Stimulated activated CD4-positive, alpha-beta T cell treated with anti-CD3 and anti-CD28 coated beads, Interleukin-2, amount 100 ng/mL, for 48 hours (primary cell): ENCODE measurements at regions not wholly inside any gene's neighbourhood (a gene's known extent, or its start where the extent isn't known, plus 50 kb on each side); places are given as distances from the start of the nearest gene placed in this dataset.

ENCODE experiments used
- DNase-seq, 2 donors: peaks; one replicate each; pipeline ENCODE4 v3.0.0-alpha.2; 2020

DNA sequence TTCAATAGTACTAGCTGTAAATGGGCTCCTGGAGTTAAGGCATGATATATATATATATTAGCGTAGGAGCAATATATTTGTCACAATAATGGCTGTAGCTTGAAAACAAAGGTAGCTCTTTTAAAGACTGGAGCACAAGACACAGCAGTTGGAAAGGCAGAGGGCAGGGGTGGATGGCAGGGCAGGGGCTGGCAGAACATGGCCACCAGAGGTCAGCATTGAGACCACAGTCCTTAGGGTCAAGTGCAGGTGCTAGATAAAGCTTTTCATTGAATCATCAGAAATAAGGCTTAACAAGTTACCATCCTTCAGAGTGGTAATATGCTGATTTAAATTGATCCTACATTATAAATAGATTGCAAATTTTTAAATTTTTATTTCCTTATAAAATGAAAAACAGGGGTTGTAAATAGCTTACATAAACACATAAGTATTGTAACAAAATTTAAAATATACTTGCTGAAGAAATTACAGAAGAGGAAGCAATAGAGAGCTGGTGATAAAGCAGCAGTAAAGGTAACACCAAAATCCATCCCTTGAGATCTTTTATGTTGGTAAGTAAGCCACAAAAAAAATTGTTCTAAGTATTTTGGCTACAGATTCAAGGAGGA, 161.2 kb upstream of the PIEZO2 start:
- DNase-seq, result peak; percentile 24 to 26

DNA sequence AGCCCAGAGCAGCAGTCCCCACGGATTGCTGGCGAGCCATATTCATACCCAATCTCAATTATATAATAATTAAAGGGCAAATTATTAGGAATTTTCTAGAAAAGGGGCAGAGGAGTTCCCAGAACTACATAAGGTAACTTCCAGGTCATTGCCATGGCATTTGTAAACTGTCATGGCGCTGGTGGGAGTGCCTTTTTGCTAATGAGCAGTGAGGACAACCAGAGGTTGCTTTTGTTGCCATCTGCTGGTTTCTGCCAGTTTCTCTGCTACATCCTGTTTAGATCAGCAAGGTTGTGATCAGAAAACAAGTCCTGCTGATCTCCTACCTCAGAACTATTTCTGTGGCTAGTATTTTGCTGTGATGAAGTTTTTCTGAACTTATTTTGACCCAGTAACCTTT, 159.8 kb upstream of the PIEZO2 start:
- DNase-seq, result no peak

DNA sequence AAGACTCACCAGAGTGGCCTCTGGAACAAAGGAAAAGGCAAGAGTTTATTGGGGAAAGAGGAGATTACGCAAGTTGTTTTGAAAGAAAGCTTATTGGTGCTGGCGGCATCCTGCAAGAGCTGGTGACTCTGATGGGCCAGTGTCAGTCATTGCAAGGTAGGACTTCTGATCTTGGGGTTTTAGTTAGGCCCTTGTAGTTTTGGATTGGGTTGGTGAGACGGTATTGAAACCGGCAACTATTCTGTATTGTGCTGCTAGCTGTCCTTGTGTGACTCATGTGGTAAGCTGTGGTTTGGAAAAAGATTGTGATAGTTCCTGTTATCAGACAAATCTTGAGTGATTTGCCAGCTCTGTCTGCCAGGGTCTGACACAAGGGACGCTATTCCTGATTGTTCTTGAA, 159.1 kb upstream of the PIEZO2 start:
- DNase-seq, result no peak

DNA sequence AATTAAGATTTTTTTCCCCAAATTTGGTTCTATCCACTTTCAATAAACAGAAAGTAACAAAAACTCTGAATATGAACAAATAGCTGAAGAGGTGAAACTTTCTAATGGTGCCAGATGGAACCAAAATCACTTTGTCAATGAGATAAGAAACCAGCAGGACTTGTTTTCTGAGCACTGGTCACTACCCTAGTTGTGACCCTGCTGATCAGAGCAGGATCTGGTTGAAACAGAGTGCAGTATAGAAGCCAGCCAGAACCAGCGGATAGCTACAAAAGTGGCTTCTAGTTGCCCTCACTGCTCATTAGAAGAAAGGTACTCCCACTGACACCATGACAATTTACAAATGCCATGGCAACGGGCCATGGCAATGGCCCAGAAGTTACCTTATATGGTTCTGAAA, 158.3 kb upstream of the PIEZO2 start:
- DNase-seq, result no peak

DNA sequence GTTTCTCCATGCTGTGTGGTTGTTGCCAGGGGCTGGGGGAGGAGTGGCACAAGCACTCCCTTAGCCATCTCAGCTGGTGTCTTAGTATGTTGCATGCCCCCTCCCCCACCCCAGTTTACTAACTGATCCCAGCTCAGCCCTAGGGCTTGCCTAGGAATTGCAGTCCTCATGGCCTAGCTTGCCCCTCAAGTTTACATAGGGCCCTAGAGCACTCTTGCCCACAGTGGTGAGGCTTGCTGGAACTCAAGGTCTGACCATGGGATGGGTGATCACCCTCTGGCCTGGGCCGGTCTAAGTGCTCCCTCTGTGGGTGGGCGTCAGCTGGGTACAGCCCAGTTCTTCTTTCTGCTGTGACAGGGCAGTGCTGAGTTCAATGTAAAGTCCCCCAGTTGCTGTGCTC, 156.1 kb upstream of the PIEZO2 start:
- DNase-seq, result no peak

DNA sequence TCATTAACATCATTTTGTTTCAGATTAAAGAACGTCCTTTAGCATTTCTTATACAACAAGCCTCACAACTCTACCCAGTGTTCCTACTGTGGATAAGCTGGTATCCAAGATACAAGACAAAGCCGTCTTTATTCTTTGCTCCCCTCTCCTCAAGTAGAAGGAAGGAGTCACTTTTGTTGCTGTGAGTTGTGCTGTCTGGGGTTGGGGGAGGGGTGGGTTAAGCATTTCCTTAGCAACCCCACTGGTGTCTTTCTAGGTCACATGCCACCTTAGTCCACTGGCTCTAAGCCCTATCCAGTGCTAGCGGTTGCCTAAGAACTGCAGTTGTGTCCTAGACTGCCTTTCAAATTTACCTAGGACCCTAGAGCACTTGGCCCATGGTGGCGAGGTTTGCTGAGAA, 155.6 kb upstream of the PIEZO2 start:
- DNase-seq, result no peak

DNA sequence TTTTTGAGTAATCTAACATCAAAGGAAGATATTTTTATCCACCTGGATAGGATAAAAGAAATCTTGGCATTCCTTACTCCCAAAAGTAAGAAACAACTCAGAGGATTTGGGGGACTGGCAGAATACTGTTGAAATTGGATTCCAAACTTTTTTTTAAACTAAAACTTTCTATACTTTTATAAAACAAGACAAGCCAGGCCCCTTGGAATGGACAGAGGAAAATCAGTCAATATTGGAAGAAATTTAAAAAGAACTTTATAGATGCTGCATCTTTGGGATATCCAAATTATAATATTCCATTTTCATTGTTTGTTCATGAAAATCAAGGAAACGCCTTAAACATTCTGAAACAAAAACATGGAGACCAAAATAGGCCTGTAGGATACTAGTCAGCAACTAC, 147.6 kb upstream of the PIEZO2 start:
- no peak for DNase-seq

DNA sequence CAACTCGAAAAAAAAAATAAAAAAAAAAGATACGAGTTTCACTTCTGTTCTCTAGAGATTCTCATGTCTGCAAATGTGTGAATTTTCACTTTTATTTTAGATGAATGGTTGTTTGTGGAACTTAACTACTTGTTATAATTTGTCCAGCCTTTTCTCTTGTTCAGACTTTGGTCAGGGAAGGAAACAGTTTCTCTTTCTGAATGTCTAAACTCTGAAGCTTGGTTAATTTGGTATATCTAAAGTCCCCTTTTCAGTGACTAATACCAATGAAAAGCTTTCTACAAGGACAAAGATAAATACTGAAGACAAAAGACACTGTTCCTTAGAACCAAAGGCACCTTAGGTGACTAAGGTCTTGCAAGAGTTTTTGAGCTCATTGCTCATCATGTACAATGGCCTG, 144.4 kb upstream of the PIEZO2 start:
- no peak for DNase-seq

DNA sequence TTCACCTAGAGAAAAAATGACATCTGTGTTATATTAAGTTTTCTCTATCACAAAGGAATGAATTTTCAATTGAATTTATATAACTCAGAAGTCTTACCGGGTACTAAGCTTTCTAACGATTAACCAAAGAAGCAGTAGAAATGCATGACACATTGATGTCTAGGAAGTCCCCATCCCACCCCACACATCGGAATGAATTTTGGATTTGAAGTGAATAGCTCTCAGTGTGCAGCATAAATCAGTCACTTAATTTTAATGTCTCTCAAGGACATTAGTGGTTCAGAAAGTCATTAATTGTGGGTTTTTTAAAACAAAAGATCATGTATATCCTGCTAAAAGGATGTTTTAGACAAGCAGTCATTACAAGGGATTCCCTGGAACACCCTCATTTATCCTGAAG, 141.4 kb upstream of the PIEZO2 start:
- no peak for DNase-seq

DNA sequence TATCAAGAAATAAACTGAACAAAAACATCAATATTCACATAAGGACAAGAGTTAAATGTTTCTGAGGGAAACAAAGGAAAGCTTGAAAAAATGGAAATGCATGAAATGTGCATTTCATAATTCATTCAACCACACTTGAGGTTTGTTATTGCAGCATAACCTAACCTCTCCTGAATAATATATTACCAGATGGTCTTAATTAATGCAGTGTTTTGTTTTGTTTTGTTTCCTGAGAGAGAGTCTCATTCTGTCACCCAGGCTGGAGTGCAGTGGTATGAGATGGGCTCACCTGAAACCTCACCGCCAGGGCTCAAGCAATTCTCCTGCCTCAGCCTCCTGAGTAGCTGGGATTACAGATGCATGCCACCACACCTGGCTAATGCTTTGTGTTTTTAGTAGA, 139.9 kb upstream of the PIEZO2 start:
- no peak for DNase-seq

DNA sequence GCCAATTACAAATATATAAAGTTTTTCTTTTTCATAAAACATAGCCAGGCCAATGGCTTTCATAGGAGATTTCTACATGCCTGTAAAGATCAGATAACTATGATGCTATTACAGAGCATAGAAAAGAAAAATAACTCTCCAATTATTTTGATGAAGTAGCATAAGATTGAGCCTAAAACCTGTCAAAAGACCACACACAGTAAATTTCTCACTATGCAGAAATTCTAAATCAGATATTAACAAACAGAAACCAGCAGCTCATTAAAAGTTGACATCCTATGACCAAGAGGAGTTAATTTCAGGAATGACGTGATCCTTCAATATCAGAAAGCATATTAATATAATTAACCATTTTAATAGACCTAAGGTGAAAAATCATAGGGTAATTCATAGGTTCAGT, 139.0 kb upstream of the PIEZO2 start:
- no peak for DNase-seq

DNA sequence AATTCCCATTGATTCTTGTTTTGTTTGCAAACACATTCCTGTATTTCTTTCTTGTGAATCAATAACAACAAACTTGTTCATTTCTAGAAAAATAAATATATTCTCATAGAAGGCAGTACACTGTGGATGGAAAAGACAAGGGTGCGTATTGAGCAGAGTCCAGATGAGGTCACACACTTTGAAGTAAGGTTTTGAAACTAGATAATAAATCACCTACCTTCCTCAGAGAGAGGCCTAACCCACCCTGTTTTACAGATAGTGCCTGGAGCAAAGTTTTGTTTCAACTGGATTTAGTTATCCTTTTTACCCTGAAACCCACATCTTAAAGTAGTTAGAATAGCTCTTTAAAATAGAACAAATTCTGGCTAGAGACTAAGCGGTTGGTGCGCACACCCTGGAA, 137.1 kb upstream of the PIEZO2 start:
- DNase-seq, result no peak

DNA sequence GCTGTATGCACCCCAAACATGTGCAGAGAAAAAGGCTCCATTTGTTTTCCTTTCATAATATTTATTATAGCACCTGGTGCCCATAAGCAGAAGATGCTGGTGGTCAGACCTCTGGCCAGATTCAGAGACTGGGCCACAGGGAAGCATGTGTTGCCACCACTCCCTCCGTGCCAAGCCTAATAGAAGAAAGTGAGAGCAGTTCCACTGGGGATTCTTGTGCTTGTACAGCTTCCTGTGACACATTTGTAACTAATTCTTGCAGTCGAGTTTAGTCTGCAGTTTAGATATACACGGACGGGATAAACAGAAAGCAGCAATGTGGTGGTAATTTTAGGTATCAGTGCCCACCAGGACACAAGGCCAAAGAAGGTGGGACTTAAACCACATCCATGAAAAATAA, 135.4 kb upstream of the PIEZO2 start:
- DNase-seq, result no peak

DNA sequence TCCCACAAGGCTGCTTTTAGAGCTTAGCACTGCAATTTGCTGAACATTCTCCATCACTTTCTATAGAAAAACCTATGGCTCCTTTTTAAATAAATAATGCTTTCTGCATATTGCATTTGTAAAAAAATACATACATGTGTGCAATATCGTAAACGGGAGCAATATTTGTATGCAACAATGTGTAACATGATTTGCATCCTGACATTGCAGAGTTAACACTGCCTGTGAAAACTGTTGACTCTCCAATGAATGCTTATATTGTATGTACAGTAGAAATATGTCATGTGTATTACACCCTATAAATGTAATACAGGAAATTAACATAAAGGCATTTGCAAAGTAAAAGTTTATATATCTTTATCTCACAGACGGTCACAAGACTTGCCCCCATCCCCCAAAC, 135.0 kb upstream of the PIEZO2 start:
- DNase-seq, result no peak

DNA sequence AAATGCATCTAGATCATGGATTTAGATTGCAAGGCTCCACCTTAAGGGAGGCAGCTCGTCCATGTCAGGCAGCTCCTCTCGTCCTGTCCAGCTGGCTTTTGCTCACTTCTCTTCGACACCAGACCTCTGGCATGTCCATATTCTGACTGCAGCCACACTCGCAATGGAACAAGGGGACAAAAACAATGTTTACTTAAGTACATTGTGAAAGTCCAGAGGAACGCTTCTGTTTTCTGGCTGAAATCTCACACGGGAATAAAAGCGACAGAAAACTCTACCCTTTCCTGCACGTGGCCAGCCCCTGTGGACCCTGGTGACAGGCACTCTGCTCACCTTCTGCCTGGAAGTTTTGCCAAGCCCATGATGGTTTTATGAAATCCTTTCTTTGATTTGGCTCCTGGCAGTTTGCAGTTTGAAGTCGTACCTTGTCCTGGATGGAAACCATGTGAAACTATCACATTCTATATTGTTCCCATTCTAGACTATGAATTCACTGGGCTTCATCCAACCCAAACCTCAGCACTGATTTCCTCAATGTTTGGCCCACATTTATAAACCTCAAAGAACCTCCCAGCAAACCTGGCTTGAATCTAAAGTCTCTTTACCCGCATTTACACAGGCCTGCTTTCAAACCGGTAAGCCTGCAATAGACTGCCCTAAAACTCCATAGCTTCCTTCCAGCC, 134.3 kb upstream of the PIEZO2 start:
- no peak for DNase-seq

DNA sequence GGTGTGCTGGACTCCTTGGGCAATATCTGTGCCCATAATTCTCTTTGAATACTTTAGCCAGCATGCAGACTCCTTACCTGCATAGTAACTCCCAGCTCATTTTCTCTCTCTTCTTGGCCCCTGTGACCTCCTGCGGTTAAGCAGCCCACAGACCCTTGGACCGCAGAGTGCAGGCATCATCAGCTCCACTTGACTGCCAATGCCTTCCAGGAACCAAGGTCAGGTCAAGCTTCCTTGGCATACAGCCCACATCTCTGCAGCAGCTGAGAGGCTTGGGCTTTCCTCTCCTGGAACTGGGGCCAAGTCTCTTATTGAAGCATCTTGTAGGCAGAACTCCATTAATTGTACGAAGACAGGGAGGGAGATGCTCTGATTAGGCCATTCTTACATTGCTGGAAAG, 130.1 kb upstream of the PIEZO2 start:
- no peak for DNase-seq

DNA sequence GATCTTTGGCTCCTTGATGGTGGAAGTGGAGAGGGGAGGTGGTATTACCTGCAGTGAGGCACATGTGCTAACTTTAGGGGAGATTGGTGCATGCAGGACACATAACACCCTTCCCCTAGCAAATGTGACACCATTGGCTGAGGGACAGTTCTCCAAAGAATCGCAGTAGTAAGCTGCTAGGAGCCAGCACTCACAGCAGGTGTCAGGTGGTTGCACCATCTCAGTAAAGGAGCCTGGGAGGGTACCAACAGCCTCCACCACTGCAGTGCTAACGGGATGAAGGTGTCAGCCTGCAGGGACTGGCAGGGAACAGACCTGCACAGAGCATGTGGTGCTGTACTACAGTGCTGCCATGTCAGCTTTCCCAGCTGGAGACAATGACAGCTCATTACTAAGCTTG, 127.3 kb upstream of the PIEZO2 start:
- no peak for DNase-seq

DNA sequence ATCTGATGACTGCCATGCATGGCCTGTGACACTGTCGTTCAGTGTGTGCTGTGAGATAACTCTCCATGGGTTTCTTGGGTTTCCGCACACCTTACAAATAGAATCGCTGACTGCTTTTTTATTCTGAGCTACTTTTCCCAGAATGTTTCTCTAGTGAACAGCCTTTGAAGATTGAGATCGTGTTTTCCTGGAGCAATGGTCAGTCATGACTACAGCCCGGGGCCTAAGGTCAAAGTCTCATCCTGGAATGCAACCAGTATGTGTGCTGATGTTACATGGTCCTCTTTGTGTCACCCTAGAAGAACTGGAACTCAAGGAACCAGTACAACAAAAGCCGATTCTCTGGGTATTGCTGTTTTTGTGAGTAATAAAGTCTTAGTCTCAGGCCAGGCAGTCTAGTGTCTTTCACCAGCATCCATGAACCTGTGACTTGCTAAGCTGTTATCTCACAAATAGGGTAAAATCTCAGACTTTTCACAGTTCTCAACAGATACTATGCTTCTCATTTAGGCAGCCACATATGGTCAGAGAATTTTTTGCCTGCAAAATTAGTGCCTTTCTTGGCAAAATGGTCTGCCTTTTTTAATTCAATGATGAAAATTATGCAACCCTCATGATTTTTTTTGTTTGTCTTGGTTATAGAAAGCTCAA, 124.9 kb upstream of the PIEZO2 start:
- DNase-seq, result no peak

DNA sequence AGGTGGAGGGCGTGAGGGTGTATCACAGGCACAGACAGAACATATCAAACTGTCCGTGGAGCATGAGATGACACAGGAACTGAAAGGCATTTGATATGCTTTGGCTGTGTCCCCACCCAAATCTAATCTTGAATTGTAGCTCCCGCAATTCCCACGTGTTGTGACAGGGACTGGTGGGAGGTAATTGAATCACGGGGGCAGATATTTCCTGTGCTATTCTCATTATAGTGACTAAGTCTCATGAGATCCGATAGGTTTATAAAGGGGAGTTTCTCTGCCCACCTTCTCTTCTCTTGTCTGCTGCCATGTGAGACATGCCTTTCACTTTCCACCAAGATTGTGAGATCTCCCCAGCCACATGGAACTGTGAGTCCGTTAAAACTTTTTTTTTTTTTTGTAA, 123.1 kb upstream of the PIEZO2 start:
- no peak for DNase-seq

DNA sequence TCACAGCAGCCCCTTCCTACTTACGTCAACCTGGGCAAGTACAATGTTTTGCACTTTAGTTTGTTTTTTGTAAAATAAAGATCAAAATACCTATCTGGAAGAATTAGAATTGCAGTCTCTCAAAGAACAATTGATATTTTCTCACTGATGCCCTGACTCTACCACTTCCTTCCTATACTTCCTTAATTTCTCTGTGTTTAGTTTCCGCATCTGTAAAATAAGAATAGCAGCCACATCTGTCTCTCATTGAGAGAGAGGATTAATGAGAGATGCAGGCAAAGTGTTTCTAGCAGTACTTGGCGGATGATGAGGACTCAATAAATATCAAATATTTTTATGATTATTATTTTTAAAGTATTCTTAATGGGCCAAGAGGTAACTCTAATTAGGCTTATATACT, 122.6 kb upstream of the PIEZO2 start:
- no peak for DNase-seq

DNA sequence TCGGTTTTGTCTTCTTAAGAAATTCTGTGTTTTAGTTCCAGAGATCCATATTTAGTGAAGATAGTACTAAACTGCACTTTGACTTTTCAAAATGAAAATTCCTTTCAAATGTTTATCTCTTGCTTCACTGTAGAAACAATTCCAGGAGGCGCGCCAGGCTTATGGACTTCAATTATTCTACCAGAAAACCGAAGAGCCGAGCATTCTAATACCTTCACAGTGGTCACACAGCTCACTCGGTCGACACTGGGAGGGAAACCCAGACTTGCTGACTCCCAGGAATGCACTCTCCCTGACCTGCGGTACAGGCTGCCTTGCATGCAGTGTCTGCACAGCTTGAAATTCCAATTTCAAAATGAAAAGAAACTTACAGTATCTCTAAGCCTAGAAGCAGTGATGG, 119.9 kb upstream of the PIEZO2 start:
- no peak for DNase-seq

DNA sequence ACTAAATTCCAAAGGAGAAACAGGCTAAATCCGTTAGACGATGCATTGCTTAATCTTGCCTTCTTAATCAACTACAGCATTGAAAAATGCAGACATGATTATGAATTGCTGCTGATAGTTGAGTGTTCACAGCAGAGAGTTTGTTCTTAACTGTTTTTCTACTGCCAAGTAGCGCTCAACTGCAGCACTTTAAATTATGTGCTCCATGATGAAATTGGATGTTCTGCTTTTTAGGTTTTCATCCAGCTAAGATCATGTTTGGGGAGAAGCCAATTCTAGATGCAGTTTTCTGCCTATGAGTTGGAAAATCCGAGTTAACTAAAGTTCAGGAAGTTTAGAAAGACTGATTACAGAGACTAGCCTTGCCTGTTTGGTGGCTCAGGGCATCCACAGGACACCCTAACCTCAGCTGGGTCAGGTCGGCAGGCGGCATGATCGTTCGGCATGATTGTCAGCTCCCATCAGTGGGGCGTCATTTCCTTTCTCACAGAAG, 119.4 kb upstream of the PIEZO2 start:
- DNase-seq, result no peak

DNA sequence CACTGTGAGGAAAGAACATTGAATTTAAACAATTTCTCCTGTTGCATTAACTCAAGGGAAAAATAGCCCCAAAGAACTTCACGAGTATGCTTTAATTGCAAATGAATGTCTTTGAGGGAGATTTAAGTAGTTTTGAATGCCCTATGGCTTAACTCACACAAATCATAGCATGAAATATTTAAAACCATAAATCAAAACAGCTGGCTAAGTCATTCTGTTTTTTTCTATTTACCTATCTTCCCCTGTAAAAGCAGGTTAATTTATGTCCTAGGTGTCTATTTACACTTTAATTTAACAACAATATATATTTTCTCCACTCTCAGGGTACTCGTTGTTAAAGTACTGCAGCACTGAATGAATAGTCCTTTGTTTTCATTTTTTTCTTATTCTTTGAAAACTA, 118.8 kb upstream of the PIEZO2 start:
- no peak for DNase-seq

DNA sequence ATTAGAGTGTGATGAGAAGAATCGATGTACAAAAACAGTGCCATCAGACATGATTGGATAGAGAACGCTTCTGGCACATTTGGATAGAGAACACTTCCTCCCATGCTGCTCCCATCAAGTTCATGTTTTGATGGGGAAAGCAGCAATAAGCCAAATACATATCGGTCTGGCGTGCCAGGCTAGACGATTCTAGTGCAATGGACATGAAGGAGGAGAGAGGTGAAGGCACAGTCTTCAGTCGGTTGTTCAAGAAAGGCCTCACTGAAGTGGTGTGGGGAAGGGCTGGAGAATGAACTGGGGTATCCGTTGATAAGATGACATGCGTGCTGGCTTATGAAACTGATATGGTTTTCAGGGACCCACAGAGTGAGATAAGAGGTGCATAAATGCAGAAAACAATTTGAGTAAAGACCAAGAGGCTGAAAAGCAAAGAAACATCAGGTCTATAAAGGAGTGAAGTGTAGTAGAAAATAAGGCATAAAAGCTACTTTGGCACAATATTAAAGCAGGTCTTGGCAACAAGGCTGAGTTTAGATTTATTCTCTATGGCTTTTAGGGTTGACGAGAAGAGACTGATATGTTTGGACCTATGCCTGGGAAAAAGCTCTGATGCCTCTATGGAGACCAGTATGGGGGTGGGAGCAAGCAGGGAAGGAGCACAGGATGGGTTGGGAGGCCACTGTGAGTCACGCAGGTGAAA, 117.6 kb upstream of the PIEZO2 start:
- no peak for DNase-seq
